IMR-90 (cell line): ENCODE measurements at regions not wholly inside any gene's neighbourhood (a gene's known extent, or its start where the extent isn't known, plus 50 kb on each side); places are given as distances from the start of the nearest gene placed in this dataset.

ENCODE experiments used
- ATAC-seq: fragments of 200-7000 bp; cut with Tn5 transposase; 2 replicates; pipeline ENCODE4 v1.9.1; 2020; ENCODE audit warnings: low read depth, mild to moderate bottlenecking, moderate library complexity
- BruUV-seq: library from RNA; stranded (reverse); fragments of 400-500 nt; replicated peaks from 2 replicates; lab custom pipeline; 2021; lab: Mats Ljungman, UMichigan
- CTCF ChIA-PET: fragments of 300-600 bp; formaldehyde crosslinking; extraction: SDS; loops from one replicate; lab custom pipeline; 2021; ENCODE audit warnings: antibody characterized with exemption; lab: Yijun Ruan, JAX
- POLR2A ChIA-PET: fragments of 300-600 bp; sonication (Branson Sonifier 250); formaldehyde crosslinking; loops from one replicate; lab custom pipeline; 2022; ENCODE audit warnings: antibody characterized with exemption; ENCODE audit not compliant: unreplicated experiment; lab: Charles Lee
- DNase-seq: peaks from one replicate; pipeline ENCODE4 v3.0.0; 2013
- H2AFZ ChIP-seq: replicated peaks from 2 replicates; pipeline ENCODE3; 2013; ENCODE audit warnings: low read length, mild to moderate bottlenecking; ENCODE audit not compliant: poor library complexity
- H2AK5ac ChIP-seq: 2 replicates; pipeline ENCODE4 v1.6.1; 2013; ENCODE audit warnings: low read depth, low read length, inconsistent platforms
- H2AK9ac ChIP-seq: replicated peaks from 2 replicates; pipeline ENCODE3; 2013; ENCODE audit warnings: mild to moderate bottlenecking, low read depth, low read length, moderate library complexity; ENCODE audit not compliant: poor library complexity
- H2BK120ac ChIP-seq: 2 replicates; pipeline ENCODE4 v1.6.1; 2013; ENCODE audit warnings: low read depth, low read length, inconsistent platforms
- H2BK15ac ChIP-seq: 3 replicates; pipeline ENCODE4 v1.6.1; 2013; ENCODE audit warnings: low read depth, low read length, inconsistent platforms
- H2BK20ac ChIP-seq: 2 replicates; pipeline ENCODE4 v1.6.1; 2013; ENCODE audit warnings: low read depth, mild to moderate bottlenecking, inconsistent platforms, low read length, moderate library complexity
- H2BK5ac ChIP-seq: 2 replicates; pipeline ENCODE4 v1.6.1; 2013; ENCODE audit warnings: mild to moderate bottlenecking, low read depth, low read length, inconsistent platforms; ENCODE audit not compliant: poor library complexity, severe bottlenecking
- H3K14ac ChIP-seq: replicated peaks from 2 replicates; pipeline ENCODE4 v1.6.1; 2013; ENCODE audit warnings: low read depth, low read length, inconsistent platforms
- H3K18ac ChIP-seq: 2 replicates; pipeline ENCODE4 v1.6.1; 2013; ENCODE audit warnings: low read depth, low read length, control low read depth
- H3K23ac ChIP-seq: 2 replicates; pipeline ENCODE4 v1.6.1; 2013; ENCODE audit warnings: low read depth, low read length, inconsistent platforms
- H3K27ac ChIP-seq: 2 replicates; pipeline ENCODE4 v1.5.1; 2013; ENCODE audit warnings: mild to moderate bottlenecking, control low read depth, low read length; ENCODE audit not compliant: insufficient read depth
- H3K27me3 ChIP-seq: 2 replicates; pipeline ENCODE4 v1.6.1; 2013; ENCODE audit warnings: low read length; ENCODE audit not compliant: control insufficient read depth, insufficient read depth
- H3K36me3 ChIP-seq: 2 replicates; pipeline ENCODE4 v1.6.1; 2013; ENCODE audit warnings: low read length, mixed read lengths; ENCODE audit not compliant: control insufficient read depth, insufficient read depth
- H3K4ac ChIP-seq: 2 replicates; pipeline ENCODE4 v1.6.1; 2013; ENCODE audit warnings: low read depth, low read length, inconsistent platforms
- H3K4me1 ChIP-seq: 2 replicates; pipeline ENCODE4 v1.6.1; 2013; ENCODE audit warnings: low read length, mixed read lengths; ENCODE audit not compliant: control insufficient read depth, insufficient read depth
- H3K4me2 ChIP-seq: 2 replicates; pipeline ENCODE4 v1.6.1; 2013; ENCODE audit warnings: low read depth, mild to moderate bottlenecking, control low read depth, low read length, moderate library complexity
- H3K4me3 ChIP-seq: 2 replicates; pipeline ENCODE4 v1.5.1; 2013; ENCODE audit warnings: low read depth, mild to moderate bottlenecking, control low read depth, low read length, moderate library complexity; ENCODE audit not compliant: insufficient read depth
- H3K56ac ChIP-seq: 2 replicates; pipeline ENCODE4 v1.6.1; 2013; ENCODE audit warnings: low read length, inconsistent platforms; ENCODE audit not compliant: insufficient read depth; ENCODE audit errors: extremely low read depth
- H3K79me1 ChIP-seq, 2 experiments: 2 replicates each; pipeline ENCODE4 v1.6.1; 2013; ENCODE audit warnings: low read length in 2 of 2, inconsistent platforms in 1 of 2, low read depth in 1 of 2
- H3K9ac ChIP-seq: 2 replicates; pipeline ENCODE4 v1.6.1; 2013; ENCODE audit warnings: low read depth, low read length, control low read depth
- H3K9me1 ChIP-seq: 2 replicates; pipeline ENCODE4 v1.6.1; 2013; ENCODE audit warnings: low read length, inconsistent platforms; ENCODE audit not compliant: insufficient read depth
- H3K9me3 ChIP-seq: 2 replicates; pipeline ENCODE4 v1.6.1; 2013; ENCODE audit warnings: low read length; ENCODE audit not compliant: control insufficient read depth, insufficient read depth
- H4K20me1 ChIP-seq: 2 replicates; pipeline ENCODE4 v1.6.1; 2013; ENCODE audit warnings: low read length, inconsistent platforms; ENCODE audit not compliant: insufficient read depth
- H4K5ac ChIP-seq: 2 replicates; pipeline ENCODE4 v1.6.1; 2013; ENCODE audit warnings: mild to moderate bottlenecking, low read depth, low read length, control low read depth
- H4K8ac ChIP-seq, 2 experiments: 2 replicates each; pipeline ENCODE4 v1.6.1; 2013; ENCODE audit warnings: low read depth in 2 of 2, low read length in 2 of 2, control low read depth in 1 of 2, inconsistent platforms in 1 of 2
- H4K91ac ChIP-seq: 2 replicates; pipeline ENCODE4 v1.6.1; 2013; ENCODE audit warnings: low read depth, low read length, inconsistent platforms; ENCODE audit not compliant: insufficient read depth
- CEBPB ChIP-seq: IDR thresholded peaks from 2 replicates; pipeline ENCODE4 v1.6.1; 2012; ENCODE audit warnings: low read depth, low read length, improper control_type of control experiment
- ELK1 ChIP-seq: fragments of 150-350 bp; IDR thresholded peaks from 2 replicates; pipeline ENCODE4 v1.6.1; 2016; ENCODE audit warnings: low read depth, mild to moderate bottlenecking, low read length, moderate library complexity, borderline replicate concordance
- FOS ChIP-seq: fragments of 150-350 bp; IDR thresholded peaks from 2 replicates; pipeline ENCODE4 v1.6.1; 2016; ENCODE audit warnings: low read depth, low read length
- MAFK ChIP-seq: IDR thresholded peaks from 2 replicates; pipeline ENCODE4 v1.6.1; 2012; ENCODE audit warnings: low read depth, low read length, improper control_type of control experiment
- MXI1 ChIP-seq: IDR thresholded peaks from 2 replicates; pipeline ENCODE4 v1.6.1; 2012; ENCODE audit warnings: low read depth, mild to moderate bottlenecking, low read length, moderate library complexity, borderline replicate concordance
- POLR2A ChIP-seq: IDR thresholded peaks from 2 replicates; pipeline ENCODE4 v1.6.1; 2012; ENCODE audit warnings: mild to moderate bottlenecking, low read depth, low read length
- RAD21 ChIP-seq: IDR thresholded peaks from 2 replicates; pipeline ENCODE4 v1.6.1; 2012; ENCODE audit warnings: low read length, improper control_type of control experiment
- RCOR1 ChIP-seq: IDR thresholded peaks from 2 replicates; pipeline ENCODE4 v1.6.1; 2012; ENCODE audit warnings: mild to moderate bottlenecking, low read length, improper control_type of control experiment; ENCODE audit not compliant: insufficient replicate concordance
- RFX5 ChIP-seq: IDR thresholded peaks from 2 replicates; pipeline ENCODE4 v1.8.0; 2012; ENCODE audit warnings: low read depth, mild to moderate bottlenecking, low read length, moderate library complexity
- SMC3 ChIP-seq: fragments of 150-350 bp; IDR thresholded peaks from 2 replicates; pipeline ENCODE4 v1.6.1; 2016; ENCODE audit warnings: low read depth, mild to moderate bottlenecking, antibody characterized with exemption, low read length, moderate library complexity
- WGBS, 2 experiments: methylation state at CpG; one replicate each; pipeline versions ENCODE4 v1.1.5 to v1.1.7; 2013; ENCODE audit warnings: missing lambda C conversion rate in 2 of 2; ENCODE audit not compliant: insufficient read length in 1 of 2; ENCODE audit errors: extremely low coverage in 2 of 2; 5-methylcytosine and 5-hydroxymethylcytosine counted together
- dilution Hi-C: fragments of 300-500 bp; cut with HindIII; formaldehyde crosslinking; loops from one replicate; pipeline ENCODE4 v1.14.3; 2018; ENCODE audit warnings: low sequenced_read_pairs; ENCODE audit not compliant: unreplicated experiment
- in situ Hi-C: fragments of 300-500 bp; cut with MboI; formaldehyde crosslinking; loops from 3 replicates; pipeline ENCODE4 v1.14.3; 2019; ENCODE audit warnings: low sequenced_read_pairs, inconsistent platforms, mixed read lengths
- intact Hi-C: fragments of 100-400 bp; cut with micrococcal nuclease; formaldehyde crosslinking; loops from 2 replicates; pipeline ENCODE4 v1.10.0; 2022
- TF ChIP-seq, protein P1 (sequence below): fragments of 150-350 bp; IDR thresholded peaks from 2 replicates; pipeline ENCODE4 v1.6.1; 2017; ENCODE audit warnings: mild to moderate bottlenecking, antibody characterized with exemption, low read length, low read depth

GRCh38 chr5:68371607-68372006 lies 156.1 kb downstream of the PIK3R1 start:
- H3K9me3 ChIP-seq = peaks cover 3% of the 10 kb centered on the region; the same call in 1 of the 2 replicates
- TF ChIP-seq MXI1 (no peak), RCOR1 (no peak), POLR2A (no peak), FOS (no peak), RFX5 (no peak), SMC3 (no peak), RAD21 (no peak), ELK1 (no peak), MAFK (no peak), CEBPB (no peak)
- TF ChIP-seq, protein P1, sequence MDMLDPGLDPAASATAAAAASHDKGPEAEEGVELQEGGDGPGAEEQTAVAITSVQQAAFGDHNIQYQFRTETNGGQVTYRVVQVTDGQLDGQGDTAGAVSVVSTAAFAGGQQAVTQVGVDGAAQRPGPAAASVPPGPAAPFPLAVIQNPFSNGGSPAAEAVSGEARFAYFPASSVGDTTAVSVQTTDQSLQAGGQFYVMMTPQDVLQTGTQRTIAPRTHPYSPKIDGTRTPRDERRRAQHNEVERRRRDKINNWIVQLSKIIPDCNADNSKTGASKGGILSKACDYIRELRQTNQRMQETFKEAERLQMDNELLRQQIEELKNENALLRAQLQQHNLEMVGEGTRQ = no peak
- in situ Hi-C loops (no loop called here), intact Hi-C loops (no loop called here), dilution Hi-C loops (no loop called here)
- WGBS, 2 experiments = no CpG with 5 or more reads among the region's 2 CpGs
- ChIA-PET CTCF (no interaction called here), POLR2A (no interaction called here)
- H4K91ac ChIP-seq = no peak overlapping the region
- no peak overlapping the region for H2AK5ac ChIP-seq
- no peak overlapping the region for H3K23ac ChIP-seq
- no peak overlapping the region for H3K14ac ChIP-seq
- no peak overlapping the region for H2AFZ ChIP-seq
- H3K18ac ChIP-seq = no peak overlapping the region
- no peak overlapping the region for H3K27ac ChIP-seq
- no peaks in the 10 kb centered on the region for H3K36me3 ChIP-seq
- no peak overlapping the region for H3K4ac ChIP-seq
- H2BK20ac ChIP-seq = no peak overlapping the region
- H3K27me3 ChIP-seq = no peaks in the 10 kb centered on the region; the same call in 1 of the 2 replicates
- no peak overlapping the region for H3K56ac ChIP-seq
- no peak for ATAC-seq
- H3K4me3 ChIP-seq = no peak overlapping the region
- H3K4me1 ChIP-seq = no peaks in the 10 kb centered on the region; the same call in 1 of the 2 replicates
- no peaks in the 10 kb centered on the region for H3K9me1 ChIP-seq
- DNase-seq = no peak
- no peak overlapping the region for H2BK15ac ChIP-seq
- H2BK120ac ChIP-seq = no peak overlapping the region
- no peak overlapping the region for H3K4me2 ChIP-seq
- no peaks in the 10 kb centered on the region for H3K79me1 ChIP-seq
- H4K5ac ChIP-seq = no peak overlapping the region
- H4K20me1 ChIP-seq = no peaks in the 10 kb centered on the region
- H4K8ac ChIP-seq = no peak overlapping the region
- no peak overlapping the region for H2BK5ac ChIP-seq
- no TSS peak for BruUV-seq
- no peak overlapping the region for H2AK9ac ChIP-seq
- H3K9ac ChIP-seq = no peak overlapping the region
